GM20000 (cell line): ENCODE measurements at regions not wholly inside any gene's neighbourhood (a gene's known extent, or its start where the extent isn't known, plus 50 kb on each side); places are given as distances from the start of the nearest gene placed in this dataset.

ENCODE experiments used
- DNase-seq: peaks from one replicate; pipeline ENCODE4 v3.0.0; 2012; ENCODE audit warnings: low spot score
- CTCF ChIP-seq: IDR thresholded peaks from 2 replicates; pipeline ENCODE4 v1.5.1; 2012; ENCODE audit warnings: mild to moderate bottlenecking, control low read depth; ENCODE audit errors: extremely low read depth, missing control alignments

- no peak for TF ChIP-seq CTCF
- no peak for DNase-seq
Observed at GRCh38 chr3:147832611-147833010, 423.4 kb downstream of the ZIC1 start.

- DNase-seq, result no peak
- no peak for TF ChIP-seq CTCF
Observed at GRCh38 chr3:147836330-147836729, 427.2 kb downstream of the ZIC1 start.

- no peak for DNase-seq
- peak; percentile 28 for TF ChIP-seq CTCF
Observed at GRCh38 chr3:147838652-147839051, 429.5 kb downstream of the ZIC1 start.

GRCh38 chr3:147843331-147843730 is 434.2 kb downstream of the ZIC1 start:
- DNase-seq, result no peak
- TF ChIP-seq CTCF, result no peak

GRCh38 chr3:147846293-147846692 is 437.1 kb downstream of the ZIC1 start:
- DNase-seq, result no peak
- no peak for TF ChIP-seq CTCF

- no peak for DNase-seq
- TF ChIP-seq CTCF, result no peak
Observed at GRCh38 chr3:147846854-147847478, 437.8 kb downstream of the ZIC1 start.

- no peak for TF ChIP-seq CTCF
- no peak for DNase-seq
Observed at GRCh38 chr3:147851062-147851461, 441.9 kb downstream of the ZIC1 start.
